ENCODE measurements at regions not wholly inside any gene's neighbourhood (a gene's known extent, or its start where the extent isn't known, plus 50 kb on each side); places are given as distances from the start of the nearest gene placed in this dataset.
A peak's percentile ranks its signal among the peaks of the same experiment; 100 is the strongest.

DNA sequence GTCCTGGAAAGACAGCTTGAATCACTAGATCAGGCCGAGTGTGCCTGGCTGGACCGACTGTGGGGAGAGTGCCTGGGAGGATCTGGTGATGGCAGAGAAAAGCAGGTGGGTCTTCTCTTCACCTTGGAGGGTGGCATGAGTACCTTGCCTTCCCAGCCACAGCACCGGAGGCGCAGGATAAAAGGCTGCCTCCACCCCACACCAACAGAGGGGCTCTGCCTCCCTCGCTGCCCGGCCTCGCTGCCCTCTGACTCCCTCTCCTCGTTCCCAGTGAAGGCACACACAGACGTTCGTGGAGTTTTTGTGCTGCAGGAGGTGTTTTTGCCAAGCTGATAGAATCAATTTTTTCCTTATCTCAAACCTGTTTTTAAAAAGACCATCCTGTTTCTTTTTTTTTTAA, 71.4 kb upstream of the HAAO start:
- Histone ChIP-seq H3K4me3 (no peak overlapping the region), H3K36me3 (ENCODE audit: insufficient read depth) (no peaks in the 10 kb centered on the region), H3K4me2 (no peak overlapping the region), H2AFZ (peak overlapping the region; percentile 28; the same call in 1 of the 2 replicates), H3K27ac (ENCODE audit: low read depth) (no peak overlapping the region), H3K79me2 (replicated peaks; ENCODE audit: insufficient read depth) (no peaks in the 10 kb centered on the region), H4K20me1 (replicated peaks; ENCODE audit: insufficient read depth) (no peaks in the 10 kb centered on the region), H3F3A (replicated peaks; ENCODE audit: low read depth) (no peaks in the 10 kb centered on the region), H3K27me3 (ENCODE audit: insufficient read depth) (no peaks in the 10 kb centered on the region), H3K9me2 (ENCODE audit: insufficient read depth) (0 out of 2 replicates have a peak, but pooled peaks cover 3% of the 10 kb centered on the region), H3K4me1 (ENCODE audit: insufficient read depth) (no peaks in the 10 kb centered on the region)
- DNase-seq (ENCODE audit: low spot score), result no peak
- Mint-ChIP-seq H3K9me3 (peaks cover 9% of the 10 kb centered on the region; the same call in 2 of the 3 replicates), H3K27ac (no peak overlapping the region), H3K4me3 (no peak overlapping the region), H3K4me1 (no peaks in the 10 kb centered on the region), H3K27me3 (ENCODE audit: insufficient read depth, low read depth, poor library complexity) (no peaks in the 10 kb centered on the region), H3K36me3 (ENCODE audit: low read depth) (peaks cover 6% of the 10 kb centered on the region; the same call in 1 of the 3 replicates)
- no peak for ATAC-seq
- TF ChIP-seq ZNF462 (CRISPR knock-in tag; IDR thresholded peaks at IDR 0.05) (no peak), ZNF331 (CRISPR knock-in tag; IDR thresholded peaks at IDR 0.05; ENCODE audit: low read depth) (no peak), EZH2 (IDR thresholded peaks at IDR 0.05; ENCODE audit: low read depth, unreplicated experiment) (no peak), CTCF (conservative IDR thresholded peaks at IDR 0.05; ENCODE audit: low read depth in 2 of 2) (no peak), POLR2AphosphoS5 (IDR thresholded peaks at IDR 0.05; ENCODE audit: low read depth) (no peak), ZNF114 (CRISPR knock-in tag; IDR thresholded peaks at IDR 0.05) (no peak), NANOG (IDR thresholded peaks at IDR 0.05; ENCODE audit: borderline replicate concordance) (no peak), JUNB (IDR thresholded peaks at IDR 0.05; ENCODE audit: unreplicated experiment) (no peak)
- TF ChIP-seq, protein P1, sequence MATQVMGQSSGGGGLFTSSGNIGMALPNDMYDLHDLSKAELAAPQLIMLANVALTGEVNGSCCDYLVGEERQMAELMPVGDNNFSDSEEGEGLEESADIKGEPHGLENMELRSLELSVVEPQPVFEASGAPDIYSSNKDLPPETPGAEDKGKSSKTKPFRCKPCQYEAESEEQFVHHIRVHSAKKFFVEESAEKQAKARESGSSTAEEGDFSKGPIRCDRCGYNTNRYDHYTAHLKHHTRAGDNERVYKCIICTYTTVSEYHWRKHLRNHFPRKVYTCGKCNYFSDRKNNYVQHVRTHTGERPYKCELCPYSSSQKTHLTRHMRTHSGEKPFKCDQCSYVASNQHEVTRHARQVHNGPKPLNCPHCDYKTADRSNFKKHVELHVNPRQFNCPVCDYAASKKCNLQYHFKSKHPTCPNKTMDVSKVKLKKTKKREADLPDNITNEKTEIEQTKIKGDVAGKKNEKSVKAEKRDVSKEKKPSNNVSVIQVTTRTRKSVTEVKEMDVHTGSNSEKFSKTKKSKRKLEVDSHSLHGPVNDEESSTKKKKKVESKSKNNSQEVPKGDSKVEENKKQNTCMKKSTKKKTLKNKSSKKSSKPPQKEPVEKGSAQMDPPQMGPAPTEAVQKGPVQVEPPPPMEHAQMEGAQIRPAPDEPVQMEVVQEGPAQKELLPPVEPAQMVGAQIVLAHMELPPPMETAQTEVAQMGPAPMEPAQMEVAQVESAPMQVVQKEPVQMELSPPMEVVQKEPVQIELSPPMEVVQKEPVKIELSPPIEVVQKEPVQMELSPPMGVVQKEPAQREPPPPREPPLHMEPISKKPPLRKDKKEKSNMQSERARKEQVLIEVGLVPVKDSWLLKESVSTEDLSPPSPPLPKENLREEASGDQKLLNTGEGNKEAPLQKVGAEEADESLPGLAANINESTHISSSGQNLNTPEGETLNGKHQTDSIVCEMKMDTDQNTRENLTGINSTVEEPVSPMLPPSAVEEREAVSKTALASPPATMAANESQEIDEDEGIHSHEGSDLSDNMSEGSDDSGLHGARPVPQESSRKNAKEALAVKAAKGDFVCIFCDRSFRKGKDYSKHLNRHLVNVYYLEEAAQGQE (IDR thresholded peaks at IDR 0.05; ENCODE audit: unreplicated experiment), result no peak

All from GM23338 (cell line).